ENCODE measurements at regions not wholly inside any gene's neighbourhood (a gene's known extent, or its start where the extent isn't known, plus 50 kb on each side); places are given as distances from the start of the nearest gene placed in this dataset.
"Not testable (repeated sequence)": the region's sequence is repeated elsewhere in the genome, so short reads cannot be mapped to it uniquely, and the experiment has no call there.

DNA sequence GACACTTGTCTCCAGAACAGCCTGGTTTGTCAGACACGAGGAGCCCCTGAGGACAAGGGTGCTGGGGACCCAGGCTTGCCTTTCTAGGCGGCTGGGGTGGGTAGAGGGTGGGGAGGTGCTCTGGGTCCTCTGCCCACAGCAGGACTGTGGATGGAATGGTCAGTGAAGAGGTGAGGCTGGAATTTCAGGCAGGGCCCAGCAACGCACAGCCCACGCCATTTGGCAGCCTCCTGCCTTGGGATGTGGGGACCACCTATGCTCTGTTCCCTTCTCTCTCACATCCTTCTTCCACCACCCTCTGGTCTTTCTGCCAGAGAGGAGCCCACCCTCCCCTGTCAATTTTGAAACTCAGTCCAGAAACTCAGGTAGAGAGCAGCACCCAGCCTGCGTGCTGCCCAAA is 103.2 kb downstream of the CXCL12 start:
- TF ChIP-seq, protein P1, sequence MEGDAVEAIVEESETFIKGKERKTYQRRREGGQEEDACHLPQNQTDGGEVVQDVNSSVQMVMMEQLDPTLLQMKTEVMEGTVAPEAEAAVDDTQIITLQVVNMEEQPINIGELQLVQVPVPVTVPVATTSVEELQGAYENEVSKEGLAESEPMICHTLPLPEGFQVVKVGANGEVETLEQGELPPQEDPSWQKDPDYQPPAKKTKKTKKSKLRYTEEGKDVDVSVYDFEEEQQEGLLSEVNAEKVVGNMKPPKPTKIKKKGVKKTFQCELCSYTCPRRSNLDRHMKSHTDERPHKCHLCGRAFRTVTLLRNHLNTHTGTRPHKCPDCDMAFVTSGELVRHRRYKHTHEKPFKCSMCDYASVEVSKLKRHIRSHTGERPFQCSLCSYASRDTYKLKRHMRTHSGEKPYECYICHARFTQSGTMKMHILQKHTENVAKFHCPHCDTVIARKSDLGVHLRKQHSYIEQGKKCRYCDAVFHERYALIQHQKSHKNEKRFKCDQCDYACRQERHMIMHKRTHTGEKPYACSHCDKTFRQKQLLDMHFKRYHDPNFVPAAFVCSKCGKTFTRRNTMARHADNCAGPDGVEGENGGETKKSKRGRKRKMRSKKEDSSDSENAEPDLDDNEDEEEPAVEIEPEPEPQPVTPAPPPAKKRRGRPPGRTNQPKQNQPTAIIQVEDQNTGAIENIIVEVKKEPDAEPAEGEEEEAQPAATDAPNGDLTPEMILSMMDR (IDR thresholded peaks at IDR 0.05), result no peak
- DNase-seq, result peak in 1 of 4 donors; percentile 32
- Histone ChIP-seq H3K27ac (no peak overlapping the region), H3K36me3 (no peaks in the 10 kb centered on the region), H3K4me1 (no peaks in the 10 kb centered on the region), H3K9me3 (no peaks in the 10 kb centered on the region), H3K4me3 (no peak overlapping the region), H3K27me3 (no peaks in the 10 kb centered on the region)
- intact Hi-C loops (cut with DNase I), result no loop called here
- no peak for ATAC-seq

GRCh38 chr10:44281089-44281613 is 103.7 kb downstream of the CXCL12 start:
- Histone ChIP-seq H3K27me3 (no peaks in the 10 kb centered on the region), H3K9me3 (no peaks in the 10 kb centered on the region), H3K4me3 (no peak overlapping the region), H3K27ac (no peak overlapping the region), H3K4me1 (no peaks in the 10 kb centered on the region), H3K36me3 (no peaks in the 10 kb centered on the region)
- intact Hi-C loops (cut with DNase I), result no loop called here
- DNase-seq, result peak in 1 of 4 donors; percentile 39
- TF ChIP-seq, protein P1 (IDR thresholded peaks at IDR 0.05), result no peak
- ATAC-seq, result no peak

GRCh38 chr10:44280226-44281014 is 104.5 kb downstream of the CXCL12 start:
- H3K27me3 ChIP-seq, result no peaks in the 10 kb centered on the region
- H3K9me3 ChIP-seq, result no peaks in the 10 kb centered on the region
- no peak overlapping the region for H3K27ac ChIP-seq
- TF ChIP-seq, protein P1 (IDR thresholded peaks at IDR 0.05), result no peak
- intact Hi-C loops (cut with DNase I), result no loop called here
- no peaks in the 10 kb centered on the region for H3K4me1 ChIP-seq
- H3K36me3 ChIP-seq, result no peaks in the 10 kb centered on the region
- no peak for ATAC-seq
- no peak for DNase-seq
- H3K4me3 ChIP-seq, result no peak overlapping the region

- intact Hi-C loops (cut with DNase I), result no loop called here
- no peaks in the 10 kb centered on the region for H3K36me3 ChIP-seq
- DNase-seq (no peak), ATAC-seq (no peak)
- H3K4me3 ChIP-seq, result no peak overlapping the region
- no peaks in the 10 kb centered on the region for H3K4me1 ChIP-seq
- H3K27me3 ChIP-seq, result no peaks in the 10 kb centered on the region
- TF ChIP-seq, protein P1 (IDR thresholded peaks at IDR 0.05), result no peak
- no peak overlapping the region for H3K27ac ChIP-seq
- no peaks in the 10 kb centered on the region for H3K9me3 ChIP-seq
These were observed 105.3 kb downstream of the CXCL12 start for GRCh38 chr10:44279426-44280126.

DNA sequence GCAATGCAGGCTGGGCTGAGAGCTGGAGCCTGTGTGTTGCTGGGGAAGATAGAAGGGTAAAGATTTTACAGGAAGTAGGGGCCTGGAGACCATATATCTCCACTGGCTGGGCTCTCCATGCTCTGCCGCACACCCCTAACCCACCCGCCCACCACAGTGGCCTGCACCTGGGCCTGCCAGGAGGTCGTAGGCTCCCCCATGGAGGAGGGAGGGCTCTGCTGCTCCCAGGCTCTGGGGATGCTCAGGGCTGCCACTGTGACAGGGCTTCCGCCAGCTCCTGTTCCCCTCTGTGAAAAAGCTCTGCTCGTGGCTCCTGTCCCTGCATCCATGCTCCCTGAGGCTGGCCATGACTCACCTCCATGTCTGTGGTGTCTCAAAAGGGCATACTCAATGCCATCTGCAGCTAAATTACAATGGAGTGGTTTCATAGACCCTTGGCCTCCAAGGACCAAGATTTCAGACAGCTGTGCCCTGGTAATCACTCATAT is 106.0 kb downstream of the CXCL12 start:
- H3K9me3 ChIP-seq, result no peaks in the 10 kb centered on the region
- ATAC-seq, result no peak
- H3K4me1 ChIP-seq, result no peaks in the 10 kb centered on the region
- no peak overlapping the region for H3K4me3 ChIP-seq
- H3K36me3 ChIP-seq, result no peaks in the 10 kb centered on the region
- peak in 1 of 4 donors; percentile 55 for DNase-seq
- TF ChIP-seq, protein P1 (IDR thresholded peaks at IDR 0.05), result no peak
- H3K27me3 ChIP-seq, result no peaks in the 10 kb centered on the region
- no peak overlapping the region for H3K27ac ChIP-seq
- intact Hi-C loops (cut with DNase I), result no loop called here

DNA sequence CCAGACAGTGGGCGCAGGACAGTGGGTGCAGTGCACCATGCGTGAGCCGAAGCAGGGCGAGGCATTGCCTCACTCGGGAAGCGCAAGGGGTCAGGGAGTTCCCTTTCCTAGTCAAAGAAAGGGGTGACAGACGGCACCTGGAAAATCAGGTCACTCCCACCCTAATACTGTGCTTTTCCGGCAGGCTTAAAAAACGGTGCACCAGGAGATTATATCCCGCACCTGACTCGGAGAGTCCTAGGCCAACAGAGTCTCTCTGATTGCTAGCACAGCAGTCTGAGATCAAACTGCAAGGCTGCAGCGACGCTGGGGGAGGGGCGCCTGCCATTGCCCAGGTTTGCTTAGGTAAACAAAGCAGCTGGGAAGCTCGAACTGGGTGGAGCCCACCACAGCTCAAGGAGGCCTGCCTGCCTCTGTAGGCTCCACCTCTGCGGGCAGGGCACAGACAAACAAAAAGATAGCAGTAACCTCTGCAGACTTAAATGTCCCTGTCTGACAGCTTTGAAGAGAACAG is 116.4 kb downstream of the CXCL12 start:
- DNase-seq; intact Hi-C loops (cut with DNase I); ATAC-seq; H3K36me3 ChIP-seq; H3K4me1 ChIP-seq; H3K27me3 ChIP-seq; H3K4me3 ChIP-seq; H3K27ac ChIP-seq: not testable (repeated sequence)
- H3K9me3 ChIP-seq, result peaks cover 0 to 25% of the 10 kb centered on the region in 2 donors
